ENCODE measurements at regions not wholly inside any gene's neighbourhood (a gene's known extent, or its start where the extent isn't known, plus 50 kb on each side); places are given as distances from the start of the nearest gene placed in this dataset.

- peak; percentile 62 for DNase-seq
- H3K9me3 Mint-ChIP-seq, result no peaks in the 10 kb centered on the region
- no peaks in the 10 kb centered on the region for H3K36me3 Mint-ChIP-seq (ENCODE audit: low read depth)
- TF ChIP-seq CTCF (conservative IDR thresholded peaks at IDR 0.05), result no peak
- H3K27ac ChIP-seq (ENCODE audit: low read depth, low read length), result peak overlapping the region; percentile 29
- no peak overlapping the region for H3K27ac Mint-ChIP-seq
- H3K36me3 ChIP-seq (ENCODE audit: control insufficient read depth, insufficient read depth, low read length), result no peaks in the 10 kb centered on the region
- H3K27me3 ChIP-seq (ENCODE audit: control insufficient read depth, insufficient read depth, low read length, poor library complexity, severe bottlenecking), result peaks cover 25% of the 10 kb centered on the region
- no peak overlapping the region for H3K9ac ChIP-seq (ENCODE audit: extremely low read depth, low read length, poor library complexity, severe bottlenecking)
- H3K4me3 ChIP-seq (ENCODE audit: low read length), result no peak overlapping the region
- H3K4me3 Mint-ChIP-seq, result no peak overlapping the region
- H3K27me3 Mint-ChIP-seq (ENCODE audit: insufficient read depth), result peaks cover 10% of the 10 kb centered on the region
- peaks cover 5% of the 10 kb centered on the region for H3K4me1 Mint-ChIP-seq
- no peaks in the 10 kb centered on the region for H3K9me3 ChIP-seq (ENCODE audit: control insufficient read depth, low read length)
- H3K4me1 ChIP-seq (ENCODE audit: control insufficient read depth, insufficient read depth, low read length), result no peaks in the 10 kb centered on the region
- 46 to 66% methylated on average over 5 to 8 of the region's 8 CpGs for WGBS, 2 experiments (ENCODE audit: insufficient coverage in 1 of 2, insufficient read length in 1 of 2)
These were observed 528.5 kb upstream of the CCDC196 start for GRCh38 chr14:65957631-65958205.

- no peak overlapping the region for H3K4me3 ChIP-seq (ENCODE audit: low read length)
- H3K27ac ChIP-seq (ENCODE audit: low read depth, low read length), result no peak overlapping the region
- Mint-ChIP-seq H3K27ac (no peak overlapping the region), H3K27me3 (ENCODE audit: insufficient read depth) (peaks cover 10% of the 10 kb centered on the region), H3K36me3 (ENCODE audit: low read depth) (no peaks in the 10 kb centered on the region), H3K4me3 (no peak overlapping the region), H3K9me3 (no peaks in the 10 kb centered on the region), H3K4me1 (peaks cover 5% of the 10 kb centered on the region)
- no peaks in the 10 kb centered on the region for H3K36me3 ChIP-seq (ENCODE audit: control insufficient read depth, insufficient read depth, low read length)
- H3K27me3 ChIP-seq (ENCODE audit: control insufficient read depth, insufficient read depth, low read length, poor library complexity, severe bottlenecking), result peaks cover 36% of the 10 kb centered on the region
- no peak overlapping the region for H3K9ac ChIP-seq (ENCODE audit: extremely low read depth, low read length, poor library complexity, severe bottlenecking)
- peak; percentile 77 for TF ChIP-seq CTCF (conservative IDR thresholded peaks at IDR 0.05)
- H3K9me3 ChIP-seq (ENCODE audit: control insufficient read depth, low read length), result no peaks in the 10 kb centered on the region
- 78 to 90% methylated on average over 2 to 13 of the region's 13 CpGs for WGBS, 2 experiments (ENCODE audit: insufficient coverage in 1 of 2, insufficient read length in 1 of 2)
- H3K4me1 ChIP-seq (ENCODE audit: control insufficient read depth, insufficient read depth, low read length), result no peaks in the 10 kb centered on the region
- DNase-seq, result no peak
These were observed 527.3 kb upstream of the CCDC196 start for GRCh38 chr14:65958664-65959562.

GRCh38 chr14:65959563-65960024, 526.6 kb upstream of the CCDC196 start:
- Mint-ChIP-seq H3K4me1 (peaks cover 5% of the 10 kb centered on the region), H3K36me3 (ENCODE audit: low read depth) (no peaks in the 10 kb centered on the region), H3K27me3 (ENCODE audit: insufficient read depth) (peaks cover 10% of the 10 kb centered on the region), H3K27ac (no peak overlapping the region), H3K4me3 (no peak overlapping the region), H3K9me3 (no peaks in the 10 kb centered on the region)
- no peak for DNase-seq
- H3K36me3 ChIP-seq (ENCODE audit: control insufficient read depth, insufficient read depth, low read length), result no peaks in the 10 kb centered on the region
- H3K27ac ChIP-seq (ENCODE audit: low read depth, low read length), result no peak overlapping the region
- no peak overlapping the region for H3K9ac ChIP-seq (ENCODE audit: extremely low read depth, low read length, poor library complexity, severe bottlenecking)
- no peaks in the 10 kb centered on the region for H3K9me3 ChIP-seq (ENCODE audit: control insufficient read depth, low read length)
- H3K4me3 ChIP-seq (ENCODE audit: low read length), result no peak overlapping the region
- 86 to 88% methylated on average over 2 of the region's 2 CpGs for WGBS, 2 experiments (ENCODE audit: insufficient coverage in 1 of 2, insufficient read length in 1 of 2)
- no peaks in the 10 kb centered on the region for H3K4me1 ChIP-seq (ENCODE audit: control insufficient read depth, insufficient read depth, low read length)
- peaks cover 40% of the 10 kb centered on the region for H3K27me3 ChIP-seq (ENCODE audit: control insufficient read depth, insufficient read depth, low read length, poor library complexity, severe bottlenecking)
- TF ChIP-seq CTCF (conservative IDR thresholded peaks at IDR 0.05), result no peak

All from endodermal cell (in vitro differentiated cells).